B cell (primary cell): ENCODE measurements at regions not wholly inside any gene's neighbourhood (a gene's known extent, or its start where the extent isn't known, plus 50 kb on each side); places are given as distances from the start of the nearest gene placed in this dataset.

Source experiments
- EZH2 ChIP-seq: IDR thresholded peaks from 2 replicates; pipeline ENCODE4 v1.6.1; 2012; ENCODE audit warnings: borderline replicate concordance, low read depth, mild to moderate bottlenecking, moderate library complexity, low read length; ENCODE audit not compliant: insufficient read depth, poor library complexity, severe bottlenecking
- TF ChIP-seq, protein P1 (sequence below): fragments of 200-600 bp; IDR thresholded peaks from one replicate; pipeline ENCODE4 v1.8.0; 2022; ENCODE audit warnings: antibody characterized with exemption, mild to moderate bottlenecking

DNA sequence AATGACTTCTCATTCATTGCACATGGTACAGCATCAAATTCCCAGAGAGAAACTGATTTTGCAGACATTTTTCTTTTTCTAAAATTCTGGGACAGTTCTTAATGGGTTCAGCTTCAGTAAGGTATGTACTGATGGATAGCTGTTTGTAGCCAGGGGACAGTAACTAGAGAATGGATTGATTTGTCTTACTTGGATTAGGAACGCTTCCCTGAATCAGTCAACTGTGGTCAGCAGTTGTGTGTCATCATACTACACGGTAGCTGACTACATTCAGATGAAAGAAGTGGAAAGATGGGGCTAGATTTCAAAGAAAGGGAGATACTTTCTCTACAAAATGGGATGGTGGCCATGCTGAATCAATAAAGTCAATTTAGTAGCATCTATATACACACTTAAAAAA, 431.4 kb downstream of the GRB14 start:
- no peak for TF ChIP-seq EZH2
- TF ChIP-seq, protein P1, sequence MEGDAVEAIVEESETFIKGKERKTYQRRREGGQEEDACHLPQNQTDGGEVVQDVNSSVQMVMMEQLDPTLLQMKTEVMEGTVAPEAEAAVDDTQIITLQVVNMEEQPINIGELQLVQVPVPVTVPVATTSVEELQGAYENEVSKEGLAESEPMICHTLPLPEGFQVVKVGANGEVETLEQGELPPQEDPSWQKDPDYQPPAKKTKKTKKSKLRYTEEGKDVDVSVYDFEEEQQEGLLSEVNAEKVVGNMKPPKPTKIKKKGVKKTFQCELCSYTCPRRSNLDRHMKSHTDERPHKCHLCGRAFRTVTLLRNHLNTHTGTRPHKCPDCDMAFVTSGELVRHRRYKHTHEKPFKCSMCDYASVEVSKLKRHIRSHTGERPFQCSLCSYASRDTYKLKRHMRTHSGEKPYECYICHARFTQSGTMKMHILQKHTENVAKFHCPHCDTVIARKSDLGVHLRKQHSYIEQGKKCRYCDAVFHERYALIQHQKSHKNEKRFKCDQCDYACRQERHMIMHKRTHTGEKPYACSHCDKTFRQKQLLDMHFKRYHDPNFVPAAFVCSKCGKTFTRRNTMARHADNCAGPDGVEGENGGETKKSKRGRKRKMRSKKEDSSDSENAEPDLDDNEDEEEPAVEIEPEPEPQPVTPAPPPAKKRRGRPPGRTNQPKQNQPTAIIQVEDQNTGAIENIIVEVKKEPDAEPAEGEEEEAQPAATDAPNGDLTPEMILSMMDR = no peak
